Osteocyte (in vitro differentiated cells): ENCODE measurements at regions not wholly inside any gene's neighbourhood (a gene's known extent, or its start where the extent isn't known, plus 50 kb on each side); places are given as distances from the start of the nearest gene placed in this dataset.

Experiments used
- DNase-seq: peaks from one replicate; pipeline ENCODE4 v3.0.0; 2021; ENCODE audit warnings: mixed read lengths; ENCODE audit not compliant: unreplicated experiment; ENCODE audit errors: extremely low spot score
- H3K27ac Mint-ChIP-seq: one replicate; pipeline ENCODE4 v1.8.0; 2021; ENCODE audit warnings: mild to moderate bottlenecking, mixed read lengths; ENCODE audit not compliant: unreplicated experiment
- H3K27me3 Mint-ChIP-seq: one replicate; pipeline ENCODE4 v1.8.0; 2021; ENCODE audit warnings: mixed read lengths; ENCODE audit not compliant: unreplicated experiment
- H3K36me3 Mint-ChIP-seq: one replicate; pipeline ENCODE4 v1.8.0; 2021; ENCODE audit warnings: mixed read lengths; ENCODE audit not compliant: unreplicated experiment
- H3K4me1 Mint-ChIP-seq: one replicate; pipeline ENCODE4 v1.8.0; 2021; ENCODE audit warnings: mixed read lengths; ENCODE audit not compliant: unreplicated experiment
- H3K4me3 Mint-ChIP-seq: one replicate; pipeline ENCODE4 v1.8.0; 2021; ENCODE audit warnings: mild to moderate bottlenecking, moderate library complexity, mixed read lengths; ENCODE audit not compliant: unreplicated experiment
- H3K9me3 Mint-ChIP-seq: one replicate; pipeline ENCODE4 v1.8.0; 2021; ENCODE audit warnings: mixed read lengths; ENCODE audit not compliant: unreplicated experiment
- TF ChIP-seq, protein P1 (sequence below): fragments of 200-600 bp; sonication (generic); IDR thresholded peaks from 2 replicates; pipeline ENCODE4 v1.5.0; 2021; ENCODE audit warnings: antibody characterized with exemption, mild to moderate bottlenecking, moderate library complexity

- no peak for DNase-seq
- no peak overlapping the region for H3K4me3 Mint-ChIP-seq
- TF ChIP-seq, protein P1, sequence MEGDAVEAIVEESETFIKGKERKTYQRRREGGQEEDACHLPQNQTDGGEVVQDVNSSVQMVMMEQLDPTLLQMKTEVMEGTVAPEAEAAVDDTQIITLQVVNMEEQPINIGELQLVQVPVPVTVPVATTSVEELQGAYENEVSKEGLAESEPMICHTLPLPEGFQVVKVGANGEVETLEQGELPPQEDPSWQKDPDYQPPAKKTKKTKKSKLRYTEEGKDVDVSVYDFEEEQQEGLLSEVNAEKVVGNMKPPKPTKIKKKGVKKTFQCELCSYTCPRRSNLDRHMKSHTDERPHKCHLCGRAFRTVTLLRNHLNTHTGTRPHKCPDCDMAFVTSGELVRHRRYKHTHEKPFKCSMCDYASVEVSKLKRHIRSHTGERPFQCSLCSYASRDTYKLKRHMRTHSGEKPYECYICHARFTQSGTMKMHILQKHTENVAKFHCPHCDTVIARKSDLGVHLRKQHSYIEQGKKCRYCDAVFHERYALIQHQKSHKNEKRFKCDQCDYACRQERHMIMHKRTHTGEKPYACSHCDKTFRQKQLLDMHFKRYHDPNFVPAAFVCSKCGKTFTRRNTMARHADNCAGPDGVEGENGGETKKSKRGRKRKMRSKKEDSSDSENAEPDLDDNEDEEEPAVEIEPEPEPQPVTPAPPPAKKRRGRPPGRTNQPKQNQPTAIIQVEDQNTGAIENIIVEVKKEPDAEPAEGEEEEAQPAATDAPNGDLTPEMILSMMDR = no peak
- H3K36me3 Mint-ChIP-seq = no peaks in the 10 kb centered on the region
- no peaks in the 10 kb centered on the region for H3K9me3 Mint-ChIP-seq
- no peak overlapping the region for H3K27ac Mint-ChIP-seq
- peaks cover 2% of the 10 kb centered on the region for H3K27me3 Mint-ChIP-seq
- no peaks in the 10 kb centered on the region for H3K4me1 Mint-ChIP-seq
Observed at GRCh38 chr17:71145486-71145885, 975.3 kb upstream of the SOX9 start.

DNA sequence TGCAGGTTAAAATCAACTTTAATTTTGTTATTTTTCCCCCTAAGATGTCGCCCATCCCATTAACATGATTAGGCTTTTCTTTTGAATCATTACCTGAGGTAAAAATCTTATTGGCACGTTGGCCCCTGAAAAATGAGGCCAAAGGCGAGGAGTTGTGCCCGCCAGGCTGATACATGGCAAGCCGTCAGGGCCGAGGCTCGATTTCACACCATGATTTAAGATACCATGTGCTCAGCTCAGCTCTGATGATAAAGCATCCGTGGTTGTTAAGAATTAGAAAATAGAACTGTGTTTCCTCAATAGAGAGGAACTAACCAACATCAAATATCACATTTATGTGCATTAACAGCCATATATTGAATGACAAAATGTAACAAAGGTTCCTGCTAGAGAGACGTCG is 972.9 kb upstream of the SOX9 start:
- Mint-ChIP-seq H3K36me3 (no peaks in the 10 kb centered on the region), H3K4me1 (no peaks in the 10 kb centered on the region), H3K27ac (no peak overlapping the region), H3K4me3 (no peak overlapping the region), H3K9me3 (no peaks in the 10 kb centered on the region), H3K27me3 (peaks cover 2% of the 10 kb centered on the region)
- DNase-seq = no peak
- TF ChIP-seq, protein P1 = no peak

- H3K4me3 Mint-ChIP-seq = no peak overlapping the region
- no peaks in the 10 kb centered on the region for H3K36me3 Mint-ChIP-seq
- no peak overlapping the region for H3K27ac Mint-ChIP-seq
- H3K4me1 Mint-ChIP-seq = no peaks in the 10 kb centered on the region
- H3K9me3 Mint-ChIP-seq = no peaks in the 10 kb centered on the region
- peaks cover 4% of the 10 kb centered on the region for H3K27me3 Mint-ChIP-seq
- DNase-seq = no peak
- TF ChIP-seq, protein P1 = no peak
Observed at GRCh38 chr17:71149607-71150006, 971.2 kb upstream of the SOX9 start.

DNA sequence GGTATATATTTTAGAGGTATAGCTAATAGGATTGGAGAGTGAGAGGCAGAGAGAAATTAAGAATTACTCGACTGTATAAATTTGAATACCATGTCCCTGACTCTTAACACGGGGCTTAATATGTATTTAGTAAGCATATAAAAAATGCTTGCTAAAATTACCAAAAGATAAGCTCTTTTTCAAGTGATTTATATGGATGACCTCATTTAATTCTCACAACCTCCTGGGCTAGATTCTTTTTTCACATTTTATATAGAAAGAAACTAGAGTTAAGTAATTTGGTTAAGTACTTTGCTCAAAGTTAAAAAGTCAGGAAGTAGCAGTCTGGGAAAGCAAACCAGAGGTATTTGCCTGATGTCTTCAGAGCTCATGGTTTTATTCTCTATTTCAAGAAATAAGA is 963.5 kb upstream of the SOX9 start:
- Mint-ChIP-seq H3K27me3 (peaks cover 2% of the 10 kb centered on the region), H3K4me1 (no peaks in the 10 kb centered on the region), H3K4me3 (no peak overlapping the region), H3K9me3 (no peaks in the 10 kb centered on the region), H3K36me3 (no peaks in the 10 kb centered on the region), H3K27ac (no peak overlapping the region)
- TF ChIP-seq, protein P1 = no peak
- no peak for DNase-seq

DNA sequence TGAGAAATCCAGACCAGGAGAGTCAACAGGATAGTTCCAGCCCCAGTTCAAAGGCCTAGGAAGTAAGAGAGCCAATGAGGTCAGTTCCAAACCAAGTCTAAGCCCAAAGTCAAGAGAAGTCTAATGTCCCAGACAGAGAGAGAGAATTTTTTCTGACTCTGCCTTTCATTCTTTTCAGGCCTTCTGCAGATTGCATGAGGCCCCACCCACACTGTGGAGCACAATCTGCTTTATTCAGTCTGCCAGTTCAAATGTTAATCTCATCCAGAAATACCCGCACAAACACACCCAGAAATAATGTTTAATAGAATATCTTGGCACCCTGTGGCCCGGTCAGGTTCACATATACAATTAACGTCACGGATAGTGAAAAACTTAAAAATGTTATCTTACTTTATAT is 962.4 kb upstream of the SOX9 start:
- H3K27me3 Mint-ChIP-seq = peaks cover 2% of the 10 kb centered on the region
- DNase-seq = no peak
- no peak overlapping the region for H3K4me3 Mint-ChIP-seq
- no peaks in the 10 kb centered on the region for H3K4me1 Mint-ChIP-seq
- H3K9me3 Mint-ChIP-seq = no peaks in the 10 kb centered on the region
- no peaks in the 10 kb centered on the region for H3K36me3 Mint-ChIP-seq
- TF ChIP-seq, protein P1 = no peak
- H3K27ac Mint-ChIP-seq = no peak overlapping the region
